Skeletal muscle tissue (tissue), 3 donors: ENCODE measurements at regions not wholly inside any gene's neighbourhood (a gene's known extent, or its start where the extent isn't known, plus 50 kb on each side); places are given as distances from the start of the nearest gene placed in this dataset.
A peak's percentile ranks its signal among the peaks of the same experiment; 100 is the strongest.

ENCODE experiments used
- H3K27ac ChIP-seq: one replicate; pipeline ENCODE4 v1.7.0; 2013; ENCODE audit warnings: mild to moderate bottlenecking, low read depth, low read length, inconsistent platforms
- H3K27me3 ChIP-seq, 3 donors: one replicate each; pipeline ENCODE4 v1.7.0; 2013; ENCODE audit warnings: low read length in 3 of 3; ENCODE audit not compliant: control insufficient read depth in 3 of 3, insufficient read depth in 3 of 3
- H3K36me3 ChIP-seq, 3 donors: one replicate each; pipeline ENCODE4 v1.7.0; 2013; ENCODE audit warnings: low read length in 3 of 3; ENCODE audit not compliant: control insufficient read depth in 3 of 3, insufficient read depth in 3 of 3
- H3K4me1 ChIP-seq, 3 donors: one replicate each; pipeline ENCODE4 v1.7.0; 2013; ENCODE audit warnings: low read length in 3 of 3, mild to moderate bottlenecking in 3 of 3; ENCODE audit not compliant: control insufficient read depth in 3 of 3, insufficient read depth in 3 of 3
- H3K4me3 ChIP-seq, 3 donors: one replicate each; pipeline ENCODE4 v1.7.0; 2013; ENCODE audit warnings: low read length in 3 of 3
- H3K9ac ChIP-seq, 3 donors: one replicate each; pipeline ENCODE4 v1.7.0; 2013; ENCODE audit warnings: low read length in 3 of 3, mild to moderate bottlenecking in 3 of 3, moderate library complexity in 2 of 3, low read depth in 1 of 3
- H3K9me3 ChIP-seq, 3 donors: one replicate each; pipeline ENCODE4 v1.7.0; 2013; ENCODE audit warnings: low read length in 3 of 3; ENCODE audit not compliant: control insufficient read depth in 3 of 3
- donor health status: Osteomylitis.

GRCh38 chr9:96034553-96035122 lies 159.1 kb downstream of the ERCC6L2 start:
- Histone ChIP-seq H3K36me3 (peaks cover 0 to 3% (median 3%) of the 10 kb centered on the region in 3 donors), H3K27ac (no peak overlapping the region), H3K4me3 (no peak overlapping the region), H3K4me1 (peaks cover 3 to 6% (median 6%) of the 10 kb centered on the region in 3 donors), H3K9me3 (peaks cover 3 to 11% (median 6%) of the 10 kb centered on the region in 3 donors), H3K27me3 (no peaks in the 10 kb centered on the region), H3K9ac (no peak overlapping the region)

- no peak overlapping the region for H3K27ac ChIP-seq
- H3K4me1 ChIP-seq: peaks cover 3 to 6% (median 6%) of the 10 kb centered on the region in 3 donors
- H3K9me3 ChIP-seq: peaks cover 1 to 6% (median 2%) of the 10 kb centered on the region in 3 donors
- H3K36me3 ChIP-seq: peaks cover 0 to 1% (median under 1%) of the 10 kb centered on the region in 3 donors
- no peak overlapping the region for H3K4me3 ChIP-seq
- no peak overlapping the region for H3K9ac ChIP-seq
- no peaks in the 10 kb centered on the region for H3K27me3 ChIP-seq
Measured at GRCh38 chr9:96033896-96034295, 158.4 kb downstream of the ERCC6L2 start.

- peaks cover 6 to 12% (median 9%) of the 10 kb centered on the region in 3 donors for H3K4me1 ChIP-seq
- H3K4me3 ChIP-seq: no peak overlapping the region
Measured at GRCh38 chr9:96031916-96032534, 156.5 kb downstream of the ERCC6L2 start.

GRCh38 chr9:96031366-96031824 lies 155.9 kb downstream of the ERCC6L2 start:
- H3K4me3 ChIP-seq: no peak overlapping the region
- H3K9me3 ChIP-seq: no peaks in the 10 kb centered on the region
- H3K9ac ChIP-seq: no peak overlapping the region
- peaks cover 8 to 16% (median 9%) of the 10 kb centered on the region in 3 donors for H3K27me3 ChIP-seq
- H3K27ac ChIP-seq: no peak overlapping the region
- no peaks in the 10 kb centered on the region for H3K36me3 ChIP-seq
- H3K4me1 ChIP-seq: peaks cover 10 to 15% (median 13%) of the 10 kb centered on the region in 3 donors

More at GRCh38 chr9:96031916-96032534, 156.5 kb downstream of the ERCC6L2 start:
- H3K36me3 ChIP-seq: no peaks in the 10 kb centered on the region
- peaks cover 3 to 11% (median 7%) of the 10 kb centered on the region in 3 donors for H3K27me3 ChIP-seq
- no peak overlapping the region for H3K9ac ChIP-seq
- no peak overlapping the region for H3K27ac ChIP-seq
- no peaks in the 10 kb centered on the region for H3K9me3 ChIP-seq

GRCh38 chr9:96029722-96030530 lies 154.4 kb downstream of the ERCC6L2 start:
- peaks cover 13 to 17% (median 14%) of the 10 kb centered on the region in 3 donors for H3K4me1 ChIP-seq
- H3K9me3 ChIP-seq: no peaks in the 10 kb centered on the region
- no peak overlapping the region for H3K9ac ChIP-seq
- no peaks in the 10 kb centered on the region for H3K36me3 ChIP-seq
- no peak overlapping the region for H3K4me3 ChIP-seq
- H3K27ac ChIP-seq: no peak overlapping the region
- H3K27me3 ChIP-seq: peaks cover 8 to 21% (median 10%) of the 10 kb centered on the region in 3 donors

GRCh38 chr9:96027251-96028131 lies 152.0 kb downstream of the ERCC6L2 start:
- Histone ChIP-seq H3K9me3 (no peaks in the 10 kb centered on the region), H3K4me3 (peak overlapping the region; percentile 38 to 54 (median 49)), H3K27me3 (peaks cover 13 to 27% (median 22%) of the 10 kb centered on the region in 3 donors), H3K36me3 (no peaks in the 10 kb centered on the region), H3K27ac (no peak overlapping the region), H3K4me1 (peaks cover 13 to 21% (median 14%) of the 10 kb centered on the region in 3 donors), H3K9ac (peak overlapping the region in 1 of 3 donors; percentile 25)

- H3K9ac ChIP-seq: no peak overlapping the region
- no peaks in the 10 kb centered on the region for H3K36me3 ChIP-seq
- H3K4me1 ChIP-seq: peaks cover 18 to 21% (median 19%) of the 10 kb centered on the region in 3 donors
- H3K4me3 ChIP-seq: peak overlapping the region in 2 of 3 donors; percentile 49 to 54
- H3K27me3 ChIP-seq: peaks cover 20 to 33% (median 28%) of the 10 kb centered on the region in 3 donors
- H3K9me3 ChIP-seq: no peaks in the 10 kb centered on the region
- H3K27ac ChIP-seq: no peak overlapping the region
Measured at GRCh38 chr9:96026655-96027213, 151.2 kb downstream of the ERCC6L2 start.

- Histone ChIP-seq H3K9me3 (no peaks in the 10 kb centered on the region), H3K27ac (no peak overlapping the region), H3K4me1 (peaks cover 16 to 20% (median 19%) of the 10 kb centered on the region in 3 donors), H3K9ac (no peak overlapping the region), H3K27me3 (peaks cover 26 to 37% (median 32%) of the 10 kb centered on the region in 3 donors), H3K36me3 (no peaks in the 10 kb centered on the region), H3K4me3 (no peak overlapping the region)
Measured at GRCh38 chr9:96025995-96026602, 150.6 kb downstream of the ERCC6L2 start.

- no peaks in the 10 kb centered on the region for H3K36me3 ChIP-seq
- no peak overlapping the region for H3K9ac ChIP-seq
- no peaks in the 10 kb centered on the region for H3K9me3 ChIP-seq
- peaks cover 34 to 55% (median 50%) of the 10 kb centered on the region in 3 donors for H3K27me3 ChIP-seq
- peaks cover 19 to 27% (median 23%) of the 10 kb centered on the region in 3 donors for H3K4me1 ChIP-seq
- no peak overlapping the region for H3K27ac ChIP-seq
- H3K4me3 ChIP-seq: no peak overlapping the region
Measured at GRCh38 chr9:96023486-96023885, 148.0 kb downstream of the ERCC6L2 start.
